ENCODE measurements at regions not wholly inside any gene's neighbourhood (a gene's known extent, or its start where the extent isn't known, plus 50 kb on each side); places are given as distances from the start of the nearest gene placed in this dataset.

GRCh38 chr13:89571676-89572075 lies 1775.8 kb upstream of the MIR17HG start:
- TF ChIP-seq REST (IDR thresholded peaks at IDR 0.05; ENCODE audit: insufficient replicate concordance, low read depth) (no peak), CTCF (IDR thresholded peaks at IDR 0.05; ENCODE audit: insufficient read depth, low read length) (no peak)
